ENCODE measurements at regions not wholly inside any gene's neighbourhood (a gene's known extent, or its start where the extent isn't known, plus 50 kb on each side); places are given as distances from the start of the nearest gene placed in this dataset.

DNA sequence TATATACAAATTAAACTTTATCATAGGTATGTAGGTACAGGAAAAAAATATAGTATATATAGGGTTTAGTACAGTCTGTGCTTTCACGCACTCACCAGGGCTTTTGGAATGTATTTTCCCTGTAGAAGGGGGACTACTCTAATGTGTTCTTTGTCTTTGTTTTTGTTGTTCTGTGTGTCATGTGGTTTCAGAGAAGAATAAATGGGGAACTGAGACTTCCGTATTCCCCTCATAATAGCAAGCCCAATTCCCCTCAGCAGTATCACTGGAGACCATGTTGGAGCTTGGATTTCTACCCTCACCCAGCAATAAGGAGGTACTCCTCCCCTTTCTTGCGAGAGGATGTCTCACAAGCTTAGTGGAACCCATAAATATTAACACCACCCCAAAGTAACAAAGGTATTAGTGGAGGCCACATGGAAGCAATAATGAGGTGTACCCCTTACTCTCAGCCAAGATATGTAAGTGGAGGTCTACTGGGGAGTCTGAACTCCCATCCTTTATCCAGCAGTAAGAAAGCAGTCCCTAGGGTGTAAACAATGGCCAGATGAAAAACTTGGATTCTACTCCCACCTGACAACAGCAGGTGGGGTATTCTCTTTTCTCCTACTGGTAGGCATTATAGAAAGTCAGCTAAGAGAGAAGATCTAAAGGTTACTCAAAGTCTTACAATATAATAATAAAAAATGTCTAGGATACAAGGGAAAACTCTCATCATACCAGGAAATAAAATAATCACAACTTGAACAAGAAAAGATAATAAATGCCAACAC, 805.4 kb upstream of the GALNTL6 start:
- no peak for DNase-seq (ENCODE audit: low read depth, low spot score)
- H3K4me3 ChIP-seq (replicated peaks in 1 of 3; ENCODE audit: insufficient read depth in 1 of 3, low read depth in 1 of 3, low read length in 3 of 3), result no peak overlapping the region
- no TSS peak for BruUV-seq (replicated peaks)
- H3K27me3 ChIP-seq (ENCODE audit: control insufficient read depth in 2 of 2, insufficient read depth in 2 of 2, low read length in 2 of 2), result no peaks in the 10 kb centered on the region
- no peaks in the 10 kb centered on the region for H3K9me1 ChIP-seq (replicated peaks; ENCODE audit: control insufficient read depth, extremely low read depth, insufficient read depth, low read length)
- CTCF ChIA-PET, result no interaction called here
- H3K4me1 ChIP-seq (ENCODE audit: control insufficient read depth, extremely low read depth, insufficient read depth, low read length), result no peaks in the 10 kb centered on the region
- no peak for FAIRE-seq
- intact Hi-C loops (cut with micrococcal nuclease), result no loop called here
- H3K36me3 ChIP-seq (ENCODE audit: control insufficient read depth in 2 of 2, extremely low read depth in 1 of 2, insufficient read depth in 2 of 2, low read length in 2 of 2), result no peaks in the 10 kb centered on the region
- H4K20me1 ChIP-seq (replicated peaks; ENCODE audit: control insufficient read depth, extremely low read depth, insufficient read depth, low read length), result no peaks in the 10 kb centered on the region
- no peak overlapping the region for H2AFZ ChIP-seq (ENCODE audit: low read depth, low read length)
- no peak for TF ChIP-seq JUN (IDR thresholded peaks at IDR 0.05; ENCODE audit: borderline replicate concordance, insufficient read depth, insufficient read length, low read depth)
- H3K9me3 ChIP-seq (replicated peaks; ENCODE audit: control insufficient read depth, insufficient read depth, low read length), result peaks cover 5% of the 10 kb centered on the region
- H3K79me2 ChIP-seq (ENCODE audit: control insufficient read depth, insufficient read depth, low read length), result no peaks in the 10 kb centered on the region
- dilution Hi-C loops (cut with MboI; ENCODE audit: extremely low pct_ligation_motif_present, low sequenced_read_pairs), result no loop called here
- POLR2A ChIA-PET, result no interaction called here
- H3K4me2 ChIP-seq (ENCODE audit: insufficient read depth, low read length), result no peak overlapping the region
- H3K9ac ChIP-seq (replicated peaks; ENCODE audit: extremely low read depth, insufficient read depth, low read length), result no peak overlapping the region
- no peak overlapping the region for H3K27ac ChIP-seq (ENCODE audit: insufficient read depth, low read depth, low read length)

DNA sequence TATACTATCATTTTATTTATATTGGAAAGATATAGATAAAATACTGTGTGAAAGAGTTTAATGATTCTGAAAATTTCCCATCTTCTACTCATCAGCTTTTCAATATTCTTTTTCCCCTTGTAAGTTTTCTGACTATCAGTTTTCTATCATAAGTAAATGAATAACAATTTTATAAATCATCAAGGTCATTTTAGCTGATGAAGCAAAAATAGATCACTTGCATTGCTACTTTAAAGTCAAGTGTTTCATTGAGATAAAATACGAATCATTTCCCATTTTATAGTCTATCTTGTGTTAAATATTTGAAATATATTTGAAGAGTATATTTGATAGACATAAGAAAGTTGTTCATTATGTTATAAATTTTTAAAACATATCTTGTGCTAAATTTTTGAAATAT, 811.0 kb upstream of the GALNTL6 start:
- H4K20me1 ChIP-seq (replicated peaks; ENCODE audit: control insufficient read depth, extremely low read depth, insufficient read depth, low read length), result no peaks in the 10 kb centered on the region
- BruUV-seq (replicated peaks), result no TSS peak
- no peaks in the 10 kb centered on the region for H3K9me1 ChIP-seq (replicated peaks; ENCODE audit: control insufficient read depth, extremely low read depth, insufficient read depth, low read length)
- TF ChIP-seq JUN (IDR thresholded peaks at IDR 0.05; ENCODE audit: borderline replicate concordance, insufficient read depth, insufficient read length, low read depth) (no peak), MYC (IDR thresholded peaks at IDR 0.05; ENCODE audit: low read depth, low read length) (no peak), FOS (IDR thresholded peaks at IDR 0.05; ENCODE audit: borderline replicate concordance, insufficient read depth, low read length) (no peak), GATA2 (IDR thresholded peaks at IDR 0.05; ENCODE audit: insufficient read depth, insufficient read length, low read depth, low read length) (no peak), POLR2A (IDR thresholded peaks at IDR 0.05; ENCODE audit: low read depth, low read length) (no peak), EZH2 (IDR thresholded peaks at IDR 0.05; ENCODE audit: borderline replicate concordance, low read depth, low read length, severe bottlenecking) (no peak), POLR2AphosphoS5 (IDR thresholded peaks at IDR 0.05; ENCODE audit: insufficient read depth, low read depth, low read length) (no peak)
- TF ChIP-seq, protein P1, sequence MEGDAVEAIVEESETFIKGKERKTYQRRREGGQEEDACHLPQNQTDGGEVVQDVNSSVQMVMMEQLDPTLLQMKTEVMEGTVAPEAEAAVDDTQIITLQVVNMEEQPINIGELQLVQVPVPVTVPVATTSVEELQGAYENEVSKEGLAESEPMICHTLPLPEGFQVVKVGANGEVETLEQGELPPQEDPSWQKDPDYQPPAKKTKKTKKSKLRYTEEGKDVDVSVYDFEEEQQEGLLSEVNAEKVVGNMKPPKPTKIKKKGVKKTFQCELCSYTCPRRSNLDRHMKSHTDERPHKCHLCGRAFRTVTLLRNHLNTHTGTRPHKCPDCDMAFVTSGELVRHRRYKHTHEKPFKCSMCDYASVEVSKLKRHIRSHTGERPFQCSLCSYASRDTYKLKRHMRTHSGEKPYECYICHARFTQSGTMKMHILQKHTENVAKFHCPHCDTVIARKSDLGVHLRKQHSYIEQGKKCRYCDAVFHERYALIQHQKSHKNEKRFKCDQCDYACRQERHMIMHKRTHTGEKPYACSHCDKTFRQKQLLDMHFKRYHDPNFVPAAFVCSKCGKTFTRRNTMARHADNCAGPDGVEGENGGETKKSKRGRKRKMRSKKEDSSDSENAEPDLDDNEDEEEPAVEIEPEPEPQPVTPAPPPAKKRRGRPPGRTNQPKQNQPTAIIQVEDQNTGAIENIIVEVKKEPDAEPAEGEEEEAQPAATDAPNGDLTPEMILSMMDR (IDR thresholded peaks at IDR 0.05; ENCODE audit: extremely low read depth in 1 of 2, insufficient read depth in 1 of 2, low read depth in 1 of 2, low read length in 2 of 2), result no peak
- TF ChIP-seq, protein P2, sequence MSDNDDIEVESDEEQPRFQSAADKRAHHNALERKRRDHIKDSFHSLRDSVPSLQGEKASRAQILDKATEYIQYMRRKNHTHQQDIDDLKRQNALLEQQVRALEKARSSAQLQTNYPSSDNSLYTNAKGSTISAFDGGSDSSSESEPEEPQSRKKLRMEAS (IDR thresholded peaks at IDR 0.05; ENCODE audit: insufficient read depth, insufficient read length), result no peak
- H3K9me3 ChIP-seq (replicated peaks; ENCODE audit: control insufficient read depth, insufficient read depth, low read length), result peaks cover 2% of the 10 kb centered on the region
- H3K4me1 ChIP-seq (ENCODE audit: control insufficient read depth, extremely low read depth, insufficient read depth, low read length), result no peaks in the 10 kb centered on the region
- H3K36me3 ChIP-seq (ENCODE audit: control insufficient read depth in 2 of 2, extremely low read depth in 1 of 2, insufficient read depth in 2 of 2, low read length in 2 of 2), result no peaks in the 10 kb centered on the region
- ChIA-PET POLR2A (no interaction called here), CTCF (no interaction called here)
- H3K27me3 ChIP-seq (ENCODE audit: control insufficient read depth in 2 of 2, insufficient read depth in 2 of 2, low read length in 2 of 2), result no peaks in the 10 kb centered on the region
- no peaks in the 10 kb centered on the region for H3K79me2 ChIP-seq (ENCODE audit: control insufficient read depth, insufficient read depth, low read length)
- H3K27ac ChIP-seq (ENCODE audit: insufficient read depth, low read depth, low read length), result no peak overlapping the region
- H3K4me2 ChIP-seq (ENCODE audit: insufficient read depth, low read length), result no peak overlapping the region
- no peak overlapping the region for H2AFZ ChIP-seq (ENCODE audit: low read depth, low read length)
- H3K9ac ChIP-seq (replicated peaks; ENCODE audit: extremely low read depth, insufficient read depth, low read length), result no peak overlapping the region
- intact Hi-C loops (cut with micrococcal nuclease) (no loop called here), dilution Hi-C loops (cut with MboI; ENCODE audit: extremely low pct_ligation_motif_present, low sequenced_read_pairs) (no loop called here)
- no peak overlapping the region for H3K4me3 ChIP-seq (replicated peaks in 1 of 3; ENCODE audit: insufficient read depth in 1 of 3, low read depth in 1 of 3, low read length in 3 of 3)
- no peak for FAIRE-seq
- no peak for DNase-seq (ENCODE audit: low read depth, low spot score)
